ENCODE measurements at regions not wholly inside any gene's neighbourhood (a gene's known extent, or its start where the extent isn't known, plus 50 kb on each side); places are given as distances from the start of the nearest gene placed in this dataset.

DNA sequence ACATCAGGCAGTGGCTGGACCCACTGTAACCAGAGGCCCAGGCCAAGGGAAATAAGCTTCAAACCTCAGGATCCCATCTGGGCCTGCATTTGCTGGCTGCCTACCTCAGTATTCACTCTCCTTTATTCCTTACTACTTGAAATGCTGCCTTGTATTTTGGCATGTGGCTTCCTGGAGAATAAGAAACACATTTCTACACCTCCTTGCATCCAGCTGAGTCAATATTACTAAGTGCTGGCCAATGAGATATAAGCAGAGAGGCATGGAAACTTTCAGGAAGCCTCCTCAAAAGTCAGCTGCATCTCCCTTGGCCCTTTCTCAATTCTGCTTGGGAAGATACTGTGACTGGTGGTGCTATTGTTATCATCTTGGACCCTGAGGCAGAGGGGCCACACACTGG lies 59.8 kb upstream of the RELL1 start:
- POLR2A ChIA-PET (ENCODE audit: low non-redundant PET): no interaction called here
- CTCF ChIA-PET: no interaction called here

DNA sequence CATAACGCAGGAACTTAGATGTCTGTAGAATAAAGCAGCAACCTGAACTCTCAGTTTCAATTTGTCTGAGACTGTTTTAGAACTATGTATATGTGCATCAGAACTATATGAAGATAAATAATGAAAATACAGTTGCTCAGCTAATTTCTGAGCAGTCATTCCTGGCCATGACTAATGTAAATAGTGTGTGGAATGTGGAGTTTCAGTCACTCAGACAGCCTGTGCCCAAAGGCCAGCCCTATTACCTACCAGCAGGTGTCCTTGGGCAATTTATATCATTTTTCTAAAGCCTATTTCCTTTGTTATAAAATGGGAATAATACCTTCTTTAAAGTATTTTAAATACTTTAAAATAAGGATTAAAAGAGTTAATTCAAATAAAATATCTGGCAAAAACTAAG lies 56.0 kb upstream of the RELL1 start:
- ChIA-PET CTCF (interaction anchor here (0.6 to 0.7 kb wide), 2 partner anchors 19 to 47 kb away, joined by 3 read pairs; no protein-coding TSS in a partner anchor), POLR2A (ENCODE audit: low non-redundant PET) (no interaction called here)
- H3K27ac ChIP-seq: no peak overlapping the region
- TF ChIP-seq, protein P1, sequence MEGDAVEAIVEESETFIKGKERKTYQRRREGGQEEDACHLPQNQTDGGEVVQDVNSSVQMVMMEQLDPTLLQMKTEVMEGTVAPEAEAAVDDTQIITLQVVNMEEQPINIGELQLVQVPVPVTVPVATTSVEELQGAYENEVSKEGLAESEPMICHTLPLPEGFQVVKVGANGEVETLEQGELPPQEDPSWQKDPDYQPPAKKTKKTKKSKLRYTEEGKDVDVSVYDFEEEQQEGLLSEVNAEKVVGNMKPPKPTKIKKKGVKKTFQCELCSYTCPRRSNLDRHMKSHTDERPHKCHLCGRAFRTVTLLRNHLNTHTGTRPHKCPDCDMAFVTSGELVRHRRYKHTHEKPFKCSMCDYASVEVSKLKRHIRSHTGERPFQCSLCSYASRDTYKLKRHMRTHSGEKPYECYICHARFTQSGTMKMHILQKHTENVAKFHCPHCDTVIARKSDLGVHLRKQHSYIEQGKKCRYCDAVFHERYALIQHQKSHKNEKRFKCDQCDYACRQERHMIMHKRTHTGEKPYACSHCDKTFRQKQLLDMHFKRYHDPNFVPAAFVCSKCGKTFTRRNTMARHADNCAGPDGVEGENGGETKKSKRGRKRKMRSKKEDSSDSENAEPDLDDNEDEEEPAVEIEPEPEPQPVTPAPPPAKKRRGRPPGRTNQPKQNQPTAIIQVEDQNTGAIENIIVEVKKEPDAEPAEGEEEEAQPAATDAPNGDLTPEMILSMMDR (conservative IDR thresholded peaks at IDR 0.05; ENCODE audit: low read depth): no peak
- peak; percentile 50 for DNase-seq (ENCODE audit: low spot score)

More for the DNA sequence above, 59.8 kb upstream of the RELL1 start:
- TF ChIP-seq, protein P1 (conservative IDR thresholded peaks at IDR 0.05; ENCODE audit: low read depth): no peak
- DNase-seq (ENCODE audit: low spot score): no peak
- no peak overlapping the region for H3K27ac ChIP-seq

DNA sequence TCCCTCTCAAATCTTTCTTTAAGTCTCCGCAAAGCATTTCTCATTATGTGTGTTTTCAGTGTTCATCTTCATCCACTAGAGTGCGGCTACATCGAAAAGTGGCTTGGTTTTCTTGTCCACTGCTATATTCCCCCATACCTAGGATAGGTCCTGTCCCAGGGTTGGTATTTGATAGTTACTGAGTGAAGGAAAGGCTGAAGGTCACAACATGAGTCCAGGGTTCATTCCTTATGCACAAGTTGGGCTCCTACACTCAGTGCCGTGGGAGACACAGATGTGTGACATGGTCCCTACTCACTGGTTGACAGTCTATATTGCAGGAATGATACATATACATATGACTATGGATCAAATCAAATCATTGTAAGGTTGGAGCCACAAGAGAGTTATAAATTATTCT lies 55.4 kb upstream of the RELL1 start:
- no peak overlapping the region for H3K27ac ChIP-seq
- no peak for DNase-seq (ENCODE audit: low spot score)
- POLR2A ChIA-PET (ENCODE audit: low non-redundant PET): no interaction called here
- CTCF ChIA-PET: interaction anchor here (0.7 to 0.8 kb wide), 2 partner anchors 47 to 61 kb away, joined by 3 read pairs; no protein-coding TSS in a partner anchor
- TF ChIP-seq, protein P1 (conservative IDR thresholded peaks at IDR 0.05; ENCODE audit: low read depth): no peak

DNA sequence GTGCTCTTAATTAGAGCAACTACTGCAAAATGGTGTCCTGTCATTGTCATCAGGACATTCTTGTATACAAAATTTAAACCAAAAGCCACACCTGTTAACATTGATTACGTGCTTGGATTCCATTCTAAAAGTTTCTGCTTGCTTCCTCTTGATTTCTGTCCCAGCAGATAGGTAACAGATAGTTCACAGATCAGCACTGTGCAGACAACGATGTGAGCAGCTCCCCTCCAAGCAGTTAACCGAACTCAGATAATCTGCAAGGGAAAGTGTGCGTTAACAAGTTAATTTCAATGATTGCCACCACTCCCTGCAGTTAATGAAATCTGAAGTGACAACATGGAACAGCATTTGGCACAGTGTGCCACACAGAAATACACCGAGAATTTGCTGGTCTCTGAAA lies 54.4 kb upstream of the RELL1 start:
- CTCF ChIA-PET: no interaction called here

DNA sequence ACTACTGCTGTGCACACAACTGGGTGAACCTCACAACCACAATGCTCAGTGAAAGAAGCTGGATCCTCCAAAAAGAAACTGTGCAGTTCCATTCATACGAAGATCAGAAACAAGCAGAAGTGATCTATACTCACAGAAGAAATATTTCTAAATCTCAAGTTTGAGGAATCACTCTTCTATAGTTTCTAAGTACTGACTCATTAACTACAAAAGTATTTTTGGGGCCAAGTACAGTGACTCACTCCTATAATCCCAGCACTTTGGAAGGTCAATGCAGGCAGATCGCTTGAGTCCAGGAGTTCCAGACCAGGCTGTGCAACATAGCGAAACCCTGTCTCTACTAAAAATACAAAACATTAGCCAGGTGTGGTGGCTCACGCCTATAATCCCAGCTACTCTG lies 51.3 kb upstream of the RELL1 start:
- CTCF ChIA-PET: no interaction called here
- TF ChIP-seq, protein P1 (conservative IDR thresholded peaks at IDR 0.05; ENCODE audit: low read depth): no peak
- peak overlapping the region; percentile 73 for H3K27ac ChIP-seq
- DNase-seq (ENCODE audit: low spot score): peak; percentile 38
- POLR2A ChIA-PET (ENCODE audit: low non-redundant PET): no interaction called here

More for the DNA sequence above, 54.4 kb upstream of the RELL1 start:
- no peak for DNase-seq (ENCODE audit: low spot score)
- TF ChIP-seq, protein P1 (conservative IDR thresholded peaks at IDR 0.05; ENCODE audit: low read depth): no peak
- H3K27ac ChIP-seq: no peak overlapping the region
- POLR2A ChIA-PET (ENCODE audit: low non-redundant PET): no interaction called here
